ENCODE measurements at regions not wholly inside any gene's neighbourhood (a gene's known extent, or its start where the extent isn't known, plus 50 kb on each side); places are given as distances from the start of the nearest gene placed in this dataset.
"Not testable (repeated sequence)": the region's sequence is repeated elsewhere in the genome, so short reads cannot be mapped to it uniquely, and the experiment has no call there.

DNA sequence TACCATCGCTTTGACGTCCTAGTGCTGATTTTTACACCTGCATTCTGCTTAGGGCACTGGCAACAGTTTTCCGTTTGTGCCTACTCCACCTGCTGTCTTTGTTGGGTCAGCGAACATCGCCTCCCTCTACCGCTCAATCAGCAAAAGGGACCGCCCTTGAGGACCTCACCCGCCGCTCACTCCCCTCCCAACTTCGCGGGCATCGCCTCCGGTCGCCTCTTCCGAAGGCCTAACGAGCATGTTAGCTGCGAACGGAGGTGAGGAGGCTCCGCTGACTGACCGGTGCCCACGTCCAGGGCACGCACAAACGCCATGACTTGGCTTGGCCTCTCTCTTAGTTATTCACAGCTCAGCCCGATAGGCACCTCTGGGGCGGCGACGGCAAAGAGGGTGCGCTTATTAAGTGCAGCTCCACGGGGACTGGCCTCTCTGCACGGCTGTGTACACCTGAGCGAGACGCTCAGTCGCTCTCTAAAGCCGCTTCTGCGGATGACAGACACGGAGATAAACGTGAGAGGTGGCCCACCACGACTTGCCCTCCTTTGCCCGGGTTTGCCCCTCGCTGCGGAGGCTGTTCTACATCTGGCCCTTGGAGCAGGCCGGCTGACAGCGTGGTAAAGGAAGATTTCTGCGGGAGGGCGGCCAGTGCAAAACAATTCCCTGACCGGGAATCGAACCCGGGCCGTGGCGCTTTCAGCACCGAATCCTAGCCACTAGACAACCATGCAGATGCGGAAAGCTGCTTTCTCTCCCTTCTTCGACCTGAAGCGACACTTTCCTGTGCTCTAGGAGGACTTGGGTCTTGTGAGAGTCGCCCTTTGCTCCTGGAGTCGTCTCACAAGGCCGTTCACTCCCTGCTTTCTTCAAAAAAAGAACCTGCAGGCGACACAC is 81.6 kb upstream of the FCGR1A start:
- not testable (repeated sequence) for DNase-seq

DNA sequence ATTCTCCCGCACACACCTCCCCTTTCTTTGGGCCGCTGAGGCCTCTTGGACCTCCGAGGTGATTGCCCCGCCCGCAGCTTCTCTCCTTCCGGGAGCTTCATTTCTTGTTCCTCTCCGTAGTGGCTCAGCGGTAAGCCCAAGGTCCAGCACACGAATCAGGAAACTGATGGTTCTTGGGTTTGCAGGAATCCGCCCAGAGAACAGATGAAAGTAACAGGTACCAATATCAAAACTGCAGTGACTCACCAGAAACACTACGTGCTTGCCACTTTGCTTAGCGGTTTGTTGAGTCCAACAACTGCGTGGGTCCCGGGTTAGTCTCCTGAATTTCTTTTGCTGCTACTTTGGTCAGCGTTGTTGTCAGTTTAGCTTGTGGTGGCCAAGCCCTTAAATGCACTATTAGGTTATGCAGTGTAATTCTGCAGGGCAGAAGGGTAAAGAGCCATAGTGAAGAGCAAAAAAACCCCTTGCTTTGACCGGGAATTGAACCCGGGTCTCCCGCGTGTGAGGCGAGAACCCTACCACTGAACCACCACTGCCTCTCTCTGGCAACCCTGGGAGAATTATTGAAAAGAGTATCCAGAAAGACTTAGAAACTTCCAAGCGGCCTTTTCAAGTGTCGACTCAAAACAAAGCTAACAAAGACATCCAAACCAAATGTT is 74.2 kb upstream of the FCGR1A start:
- peak; percentile 73 for DNase-seq

DNA sequence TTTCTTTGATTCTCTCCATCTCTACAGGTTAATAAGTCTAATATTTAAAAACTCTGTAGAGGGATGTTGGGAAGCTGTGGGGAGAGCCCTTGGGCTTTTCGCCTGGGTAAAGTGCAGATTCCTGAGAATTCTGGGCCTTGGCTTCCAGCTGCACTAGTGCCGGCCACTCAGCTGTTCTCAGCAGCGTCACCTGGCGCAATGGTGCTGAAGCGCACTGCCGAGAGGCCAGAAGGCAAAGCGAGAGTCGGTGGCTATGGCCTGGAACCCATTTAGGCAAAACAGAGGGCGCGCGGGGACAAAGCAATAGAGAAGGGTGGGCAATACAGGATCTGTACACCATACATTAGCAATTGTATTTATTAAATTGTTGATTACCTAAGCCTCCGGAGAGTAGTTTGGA is 70.8 kb upstream of the FCGR1A start:
- not testable (repeated sequence) for DNase-seq

GRCh38 chr1:149712154-149712927 is 70.2 kb upstream of the FCGR1A start:
- DNase-seq: peak; percentile 9

DNA sequence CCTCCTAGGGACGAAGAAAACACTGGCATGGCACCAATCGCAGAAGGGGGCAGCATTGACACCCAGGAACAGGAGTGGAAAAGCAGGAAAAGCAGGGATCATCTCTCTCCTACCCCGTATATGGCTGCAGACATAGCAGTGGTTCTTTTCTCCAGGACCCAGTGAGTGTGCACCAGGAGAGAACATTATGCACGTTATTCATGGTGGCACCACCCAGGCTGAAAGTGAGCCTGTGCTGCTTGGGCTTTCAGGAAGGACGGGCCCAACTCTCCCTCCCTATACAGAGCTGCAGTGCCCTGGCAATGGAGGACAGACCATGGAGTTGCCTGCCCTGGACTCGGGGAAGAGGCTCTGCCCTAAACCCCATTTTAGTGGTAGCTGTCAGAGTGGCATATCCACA is 69.0 kb upstream of the FCGR1A start:
- not testable (repeated sequence) for DNase-seq

DNA sequence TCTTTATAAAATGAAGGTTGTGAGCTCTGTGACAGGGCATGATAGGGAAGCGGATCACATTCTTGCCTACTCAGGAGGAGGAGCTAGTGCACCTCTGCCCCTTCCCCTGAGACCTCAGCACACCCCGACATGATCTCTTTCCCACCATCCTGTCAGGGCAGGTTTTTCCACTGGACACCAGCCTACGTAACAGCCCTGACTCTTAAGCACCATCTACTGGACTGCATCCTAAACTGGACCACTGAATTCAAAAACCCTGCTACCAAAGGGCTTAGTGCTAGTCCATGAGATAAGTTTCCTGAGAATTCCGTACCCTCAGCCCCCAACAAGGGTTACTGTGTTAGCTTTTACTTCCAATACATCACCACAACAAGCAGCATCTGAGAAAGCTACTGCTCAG is 68.5 kb upstream of the FCGR1A start:
- not testable (repeated sequence) for DNase-seq

DNA sequence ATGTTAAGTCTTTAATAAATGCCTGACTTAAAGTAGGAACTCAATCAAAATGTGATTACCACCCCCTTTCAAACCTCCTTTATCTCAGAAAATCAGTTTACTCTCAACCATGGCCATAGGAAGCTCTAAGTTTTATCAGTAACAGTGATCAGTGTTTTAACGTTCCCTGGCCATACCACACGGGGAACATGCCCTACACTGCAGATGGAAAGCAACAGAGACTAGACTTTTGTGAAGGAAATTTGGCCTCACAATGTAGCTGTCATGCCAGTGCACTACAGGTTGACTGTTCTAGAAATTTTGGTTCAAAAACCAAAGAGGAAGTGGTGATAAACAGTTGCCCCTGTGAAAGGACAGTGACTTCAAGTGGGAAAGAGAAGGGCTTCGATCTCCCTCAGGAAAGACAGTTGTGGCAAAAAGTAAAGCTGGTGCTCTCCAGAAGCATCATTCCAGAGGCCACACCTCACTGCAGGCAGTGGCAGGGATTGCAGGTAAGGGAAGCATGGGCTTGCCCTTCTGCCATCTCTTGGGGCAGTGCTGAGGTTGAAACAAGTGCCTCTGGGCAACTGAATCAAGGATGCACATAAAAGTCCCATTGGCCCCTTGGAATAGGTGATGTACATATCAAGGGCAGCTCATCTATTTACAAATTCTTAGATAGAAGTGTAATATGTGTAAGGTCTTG is 57.7 kb upstream of the FCGR1A start:
- DNase-seq: not testable (repeated sequence)

- DNase-seq: not testable (repeated sequence)
These were observed 55.8 kb upstream of the FCGR1A start for GRCh38 chr1:149726688-149727087.

- not testable (repeated sequence) for DNase-seq
These were observed 53.9 kb upstream of the FCGR1A start for GRCh38 chr1:149728598-149728997.
